GM10266 (cell line): ENCODE measurements at regions not wholly inside any gene's neighbourhood (a gene's known extent, or its start where the extent isn't known, plus 50 kb on each side); places are given as distances from the start of the nearest gene placed in this dataset.

Source experiments
- DNase-seq: peaks from one replicate; pipeline ENCODE4 v3.0.0; 2012; ENCODE audit errors: extremely low spot score
- CTCF ChIP-seq: IDR thresholded peaks from 2 replicates; pipeline ENCODE4 v1.5.1; 2012; ENCODE audit warnings: mild to moderate bottlenecking, low read depth; ENCODE audit not compliant: control insufficient read depth, insufficient read depth; ENCODE audit errors: missing control alignments

GRCh38 chr11:123365955-123366354, 64.1 kb upstream of the GRAMD1B start:
- no peak for DNase-seq
- TF ChIP-seq CTCF = no peak

- DNase-seq = no peak
- no peak for TF ChIP-seq CTCF
These were observed 66.0 kb upstream of the GRAMD1B start for GRCh38 chr11:123364080-123364479.

- DNase-seq = no peak
- TF ChIP-seq CTCF = no peak
These were observed 66.5 kb upstream of the GRAMD1B start for GRCh38 chr11:123363556-123363955.

GRCh38 chr11:123362941-123363340, 67.1 kb upstream of the GRAMD1B start:
- TF ChIP-seq CTCF = no peak
- DNase-seq = no peak

GRCh38 chr11:123362186-123362585, 67.9 kb upstream of the GRAMD1B start:
- no peak for TF ChIP-seq CTCF
- no peak for DNase-seq

GRCh38 chr11:123361110-123361509, 69.0 kb upstream of the GRAMD1B start:
- no peak for TF ChIP-seq CTCF
- no peak for DNase-seq

GRCh38 chr11:123360267-123360936, 69.7 kb upstream of the GRAMD1B start:
- TF ChIP-seq CTCF = no peak
- DNase-seq = no peak
